GM13976 (cell line): ENCODE measurements at regions not wholly inside any gene's neighbourhood (a gene's known extent, or its start where the extent isn't known, plus 50 kb on each side); places are given as distances from the start of the nearest gene placed in this dataset.

Experiments used
- DNase-seq: peaks from one replicate; pipeline ENCODE4 v3.0.0; 2012; ENCODE audit warnings: low spot score
- CTCF ChIP-seq: IDR thresholded peaks from 2 replicates; pipeline ENCODE4 v1.5.1; 2012; ENCODE audit warnings: borderline replicate concordance, mild to moderate bottlenecking; ENCODE audit not compliant: insufficient read depth; ENCODE audit errors: extremely low read depth, missing control alignments, control extremely low read depth
- in situ Hi-C: fragments of 300-500 bp; cut with MboI; formaldehyde crosslinking; loops from one replicate; pipeline ENCODE4 v1.12.0; 2022; ENCODE audit warnings: low sequenced_read_pairs, mixed read lengths, inconsistent platforms; ENCODE audit not compliant: unreplicated experiment

- TF ChIP-seq CTCF, result no peak
- DNase-seq, result no peak
- in situ Hi-C loops, result no loop called here
These were observed 61.1 kb downstream of the PITPNM2 start for GRCh38 chr12:123089631-123090353.

- no peak for DNase-seq
- no peak for TF ChIP-seq CTCF
- in situ Hi-C loops, result no loop called here
These were observed 61.8 kb downstream of the PITPNM2 start for GRCh38 chr12:123089140-123089539.

- TF ChIP-seq CTCF, result no peak
- in situ Hi-C loops, result no loop called here
- no peak for DNase-seq
These were observed 65.0 kb downstream of the PITPNM2 start for GRCh38 chr12:123085730-123086487.

- DNase-seq, result no peak
- in situ Hi-C loops, result no loop called here
- TF ChIP-seq CTCF, result no peak
These were observed 65.8 kb downstream of the PITPNM2 start for GRCh38 chr12:123085066-123085465.

- DNase-seq, result no peak
- in situ Hi-C loops, result no loop called here
- no peak for TF ChIP-seq CTCF
These were observed 67.0 kb downstream of the PITPNM2 start for GRCh38 chr12:123083661-123084571.

- no peak for TF ChIP-seq CTCF
- DNase-seq, result no peak
- in situ Hi-C loops, result no loop called here
These were observed 70.3 kb downstream of the PITPNM2 start for GRCh38 chr12:123080634-123081033.
